T1000 (cell line): ENCODE measurements at regions not wholly inside any gene's neighbourhood (a gene's known extent, or its start where the extent isn't known, plus 50 kb on each side); places are given as distances from the start of the nearest gene placed in this dataset.
"Not testable (repeated sequence)": the region's sequence is repeated elsewhere in the genome, so short reads cannot be mapped to it uniquely, and the experiment has no call there.

Experiments
- DNase-seq: peaks from one replicate; lab custom pipeline; 2025; ENCODE audit warnings: mixed read lengths; lab: John Stamatoyannopoulos, UW

DNA sequence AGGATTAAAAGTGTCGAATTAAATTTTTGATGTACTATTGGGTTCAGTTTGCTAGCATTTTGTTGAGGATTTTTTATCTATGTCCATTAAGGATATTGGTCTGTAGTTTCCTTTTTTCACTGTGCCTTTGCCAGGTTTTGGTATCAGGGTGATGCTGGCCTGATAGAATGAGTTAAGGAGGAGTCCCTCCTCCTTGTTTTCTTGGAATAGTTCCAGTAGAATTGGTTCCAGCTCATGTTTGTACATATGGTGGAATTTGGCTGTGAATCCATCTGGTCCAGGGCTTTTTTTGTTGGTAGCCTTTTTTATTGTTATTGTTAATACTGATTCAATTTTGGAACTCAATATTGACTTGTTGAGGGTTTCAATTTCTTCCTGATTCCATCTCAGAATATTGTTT is 141.8 kb downstream of the SIM1 start:
- no peak for DNase-seq

GRCh38 chr6:100320686-100321085 is 144.0 kb downstream of the SIM1 start:
- no peak for DNase-seq

DNA sequence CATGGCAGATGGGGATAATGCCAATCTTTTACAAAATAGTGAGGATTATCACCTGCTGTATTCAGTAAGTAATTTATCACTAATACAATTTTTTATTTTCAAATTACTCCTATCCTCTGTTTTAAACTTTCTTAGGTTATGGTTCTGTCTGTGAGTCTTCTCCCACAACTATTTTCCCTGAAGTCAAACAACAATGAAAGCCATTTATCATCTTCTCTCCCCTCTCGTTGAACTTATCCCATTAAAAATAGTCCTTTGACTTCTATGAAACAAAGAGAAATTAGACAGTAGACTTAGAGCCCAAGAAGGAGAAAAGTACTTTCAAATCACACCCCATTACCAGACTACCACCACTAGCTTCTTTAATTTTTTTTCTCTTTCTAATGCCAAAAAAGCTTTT is 147.7 kb downstream of the SIM1 start:
- DNase-seq, result no peak

- DNase-seq, result no peak
Measured at GRCh38 chr6:100314186-100314585, 150.5 kb downstream of the SIM1 start.

- no peak for DNase-seq
Measured at GRCh38 chr6:100311707-100312251, 152.9 kb downstream of the SIM1 start.

DNA sequence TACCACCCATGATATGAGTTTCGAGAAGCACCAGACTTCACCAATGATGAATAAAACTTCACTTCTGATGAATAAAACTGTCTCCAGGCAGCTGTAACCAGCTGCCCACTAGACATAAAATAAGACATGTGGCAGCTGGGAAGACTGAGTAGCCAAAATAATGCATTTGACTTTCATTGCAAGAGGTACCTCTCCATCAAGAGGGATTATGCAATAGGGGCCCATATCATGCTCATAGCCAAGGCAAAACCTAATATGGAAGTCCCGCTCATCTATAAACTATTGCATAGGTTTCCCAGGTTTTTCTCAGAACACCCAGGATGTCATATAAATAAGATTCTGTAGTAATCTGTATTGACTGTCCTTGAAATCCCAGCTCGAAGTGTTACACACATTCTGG is 155.5 kb downstream of the SIM1 start:
- no peak for DNase-seq

DNA sequence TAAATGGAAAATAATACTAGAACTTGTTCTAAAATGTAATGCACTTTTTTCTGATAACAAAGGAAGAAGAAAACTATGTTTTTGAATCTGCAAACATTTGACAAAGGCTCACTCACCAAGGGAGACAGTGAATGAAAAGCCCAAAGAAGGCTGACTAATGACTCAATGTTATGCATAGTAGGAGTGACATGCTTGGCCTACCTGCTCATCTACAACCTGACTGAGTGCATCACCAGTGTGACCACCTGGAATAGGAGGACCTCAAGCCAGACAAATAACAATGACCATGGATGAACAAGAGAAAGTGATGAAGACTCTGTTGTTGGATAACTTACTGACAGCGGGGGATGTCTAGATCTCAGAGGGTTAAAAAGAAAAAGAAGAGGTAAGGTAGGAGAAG is 157.2 kb downstream of the SIM1 start:
- no peak for DNase-seq

GRCh38 chr6:100305209-100305869 is 159.4 kb downstream of the SIM1 start:
- no peak for DNase-seq

DNA sequence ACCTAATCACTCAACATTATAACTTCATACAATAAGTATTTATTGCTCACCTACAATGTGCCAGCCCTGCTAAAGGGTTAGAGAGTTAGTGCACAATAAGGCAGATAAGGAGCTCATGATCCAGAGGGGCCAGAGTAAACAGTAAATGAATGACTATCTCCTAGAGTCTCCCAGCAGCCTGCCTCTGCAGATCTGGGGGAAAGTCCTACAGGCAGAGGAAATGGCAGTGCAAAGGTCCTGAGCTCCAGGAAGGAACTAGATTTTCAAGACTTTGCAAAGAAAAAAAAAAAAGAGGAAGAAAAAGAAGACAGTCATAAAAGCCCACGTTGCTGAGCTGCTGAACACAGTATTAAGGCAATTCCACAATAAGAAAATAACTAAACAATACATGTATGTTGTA is 160.1 kb downstream of the SIM1 start:
- DNase-seq, result no peak

DNA sequence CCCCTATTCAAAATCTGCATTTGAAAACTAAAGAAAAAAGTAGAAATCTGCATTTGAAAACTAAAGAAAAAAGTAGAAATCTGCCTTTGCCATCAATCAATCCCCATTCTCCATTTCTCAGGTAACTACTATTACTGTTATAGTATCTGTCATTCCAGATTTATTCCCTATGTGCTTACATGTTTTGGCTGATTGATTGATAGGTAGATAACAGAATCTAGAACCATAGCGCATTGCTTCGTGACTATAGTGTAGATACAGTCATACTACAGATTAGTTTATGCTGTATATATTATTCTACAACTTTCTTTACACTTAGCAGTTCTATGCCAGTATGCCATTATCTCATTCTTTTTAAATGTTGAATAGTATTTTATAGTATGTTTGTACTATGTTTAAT is 163.0 kb downstream of the SIM1 start:
- no peak for DNase-seq

DNA sequence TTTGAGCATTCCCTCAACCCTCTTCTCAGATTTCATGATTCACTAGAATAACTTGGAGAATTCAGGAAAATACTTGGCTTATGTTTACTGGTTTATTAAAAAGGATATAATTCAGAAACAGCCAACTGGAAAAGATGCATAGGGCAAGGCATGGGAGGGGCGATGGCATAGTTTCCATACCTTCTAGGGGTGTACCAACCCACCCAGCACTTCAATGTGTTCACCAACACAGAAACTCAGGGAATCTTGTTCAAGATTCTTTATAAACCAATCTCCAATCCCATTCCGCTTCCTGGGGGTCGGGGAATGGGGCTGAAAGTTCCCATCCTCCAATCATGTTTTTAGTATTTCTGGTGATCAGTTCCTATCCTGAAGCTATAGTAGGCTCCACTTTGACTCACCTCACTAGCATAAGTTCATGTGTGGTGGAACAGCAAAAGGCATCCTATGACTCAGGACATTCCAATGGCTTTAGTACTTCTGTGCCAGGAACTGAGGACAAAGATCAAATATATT is 164.4 kb downstream of the SIM1 start:
- peak; percentile 58 for DNase-seq

- DNase-seq, result no peak
Measured at GRCh38 chr6:100296810-100297544, 167.7 kb downstream of the SIM1 start.

DNA sequence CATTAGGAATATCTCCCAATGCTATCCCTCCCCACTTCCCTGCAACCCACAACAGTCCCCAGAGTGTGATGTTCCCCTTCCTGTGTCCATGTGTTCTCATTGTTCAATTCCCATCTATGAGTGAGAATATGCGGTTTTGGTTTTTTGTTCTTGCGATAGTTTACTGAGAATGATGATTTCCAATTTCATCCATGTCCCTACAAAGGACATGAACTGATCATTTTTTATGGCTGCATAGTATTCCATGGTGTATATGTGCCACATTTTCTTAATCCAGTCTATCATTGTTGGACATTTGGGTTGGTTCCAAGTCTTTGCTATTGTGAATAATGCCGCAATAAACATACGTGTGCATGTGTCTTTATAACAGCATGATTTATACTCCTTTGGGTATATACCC is 169.5 kb downstream of the SIM1 start:
- not testable (repeated sequence) for DNase-seq

DNA sequence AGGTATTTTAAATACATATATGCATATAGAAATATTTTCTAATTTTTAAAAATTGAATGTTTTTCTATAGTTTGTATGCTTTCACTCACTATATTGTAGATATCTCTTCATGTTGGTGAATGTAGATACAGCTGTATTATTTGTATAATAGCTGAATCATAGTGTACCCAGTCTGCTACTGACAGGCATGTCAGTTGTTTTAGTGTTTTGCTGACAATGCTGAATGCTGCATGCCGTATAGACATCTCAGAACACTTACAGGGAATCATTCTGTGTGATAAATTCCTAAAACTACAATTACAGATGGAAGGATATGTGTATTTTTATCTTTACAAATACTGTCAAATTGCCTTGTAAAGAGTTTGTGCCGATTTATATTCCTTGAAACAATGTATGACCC is 175.4 kb downstream of the SIM1 start:
- no peak for DNase-seq

- DNase-seq, result no peak
Measured at GRCh38 chr6:100288311-100288710, 176.4 kb downstream of the SIM1 start.

DNA sequence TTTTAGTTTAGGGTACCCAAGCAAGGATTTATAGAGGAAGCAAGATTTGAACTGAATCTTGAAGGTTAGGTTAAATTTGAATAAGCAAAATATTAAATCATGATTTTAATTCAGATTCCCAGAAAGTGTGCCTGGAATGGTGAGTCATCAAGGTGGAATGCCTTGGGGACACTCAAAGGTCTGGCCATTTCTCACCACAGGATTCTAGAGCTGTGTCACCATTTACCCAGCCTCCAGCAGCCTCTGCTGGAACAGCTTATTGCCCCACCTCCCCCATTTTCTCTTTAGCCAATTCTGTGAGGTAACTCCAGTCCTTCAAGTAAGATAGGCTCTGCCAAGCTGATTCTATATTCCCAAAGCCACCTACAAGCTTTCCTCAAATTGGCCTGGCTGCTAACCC is 181.4 kb downstream of the SIM1 start:
- no peak for DNase-seq

GRCh38 chr6:100281471-100281901 is 183.2 kb downstream of the SIM1 start:
- no peak for DNase-seq

DNA sequence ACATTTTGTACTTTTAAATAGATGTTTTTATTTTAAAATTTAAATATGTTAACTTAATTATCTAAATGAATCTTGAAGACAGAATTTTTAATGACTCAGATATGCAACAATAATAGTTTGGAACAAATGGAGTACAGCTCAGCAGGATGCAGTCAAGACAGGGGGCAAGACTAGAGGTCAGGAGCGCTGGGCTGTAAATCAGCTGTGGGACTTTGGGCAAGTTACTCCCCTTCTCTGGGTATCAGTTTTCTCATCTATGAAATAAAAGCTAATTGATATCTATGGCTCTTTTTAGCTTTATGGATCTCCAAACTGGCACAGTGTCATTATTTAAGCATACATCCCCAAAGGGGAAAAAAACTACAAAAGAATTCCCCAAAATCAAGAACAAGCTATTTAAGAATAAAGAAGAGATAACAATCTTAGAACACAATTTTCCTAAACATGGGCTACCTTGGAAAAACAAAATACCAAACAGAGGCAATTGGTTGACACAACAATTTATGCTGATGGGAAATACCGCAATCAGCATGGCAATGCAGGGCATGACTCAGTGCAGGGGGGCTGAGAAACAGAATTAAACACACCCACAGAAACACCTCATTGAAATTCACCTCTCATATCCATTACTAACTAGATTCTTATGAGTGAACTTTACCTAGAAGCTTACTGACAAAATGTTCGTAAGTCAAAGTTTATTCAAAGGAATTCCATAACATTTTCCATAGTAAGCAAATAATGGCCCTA is 188.2 kb downstream of the SIM1 start:
- DNase-seq, result no peak

DNA sequence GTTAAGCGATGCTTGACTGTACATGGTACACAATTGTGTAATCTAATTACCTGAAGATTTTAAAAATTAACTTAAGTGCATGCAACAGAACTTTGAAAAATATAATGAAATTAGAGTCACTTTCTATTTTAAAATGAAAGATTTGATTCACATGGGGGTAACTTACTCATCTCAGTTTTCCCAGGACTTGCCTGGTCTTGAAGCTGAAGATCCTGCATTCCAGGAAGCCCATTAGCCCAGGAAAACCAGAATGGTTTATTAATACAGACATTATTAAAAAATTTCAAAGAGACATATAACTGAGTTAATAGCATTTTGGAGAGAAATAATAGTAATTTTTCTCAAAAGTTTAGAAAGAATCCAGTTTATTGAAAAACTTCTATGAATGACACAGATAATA is 190.6 kb downstream of the SIM1 start:
- DNase-seq, result no peak

- DNase-seq, result no peak
Measured at GRCh38 chr6:100271625-100272024, 193.1 kb downstream of the SIM1 start.

GRCh38 chr6:100271202-100271601 is 193.5 kb downstream of the SIM1 start:
- no peak for DNase-seq

DNA sequence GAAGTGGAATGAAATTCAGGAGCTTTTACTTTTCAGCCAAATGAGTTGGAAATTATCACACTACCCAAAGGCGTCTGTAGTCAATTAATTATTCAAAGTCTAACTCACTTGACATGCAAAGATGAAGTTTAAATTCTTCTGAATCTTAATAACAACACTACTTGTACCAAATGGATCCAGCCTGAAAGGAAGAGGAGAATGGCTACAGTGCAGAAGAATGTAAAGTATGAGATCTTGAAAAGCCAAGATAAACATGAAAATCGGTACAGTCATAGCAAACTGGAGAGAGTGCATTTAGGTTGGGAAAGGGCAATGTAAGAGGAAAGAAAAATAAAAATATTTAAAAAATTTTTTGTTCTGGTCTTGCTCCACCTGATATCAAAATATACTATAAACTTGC is 195.5 kb downstream of the SIM1 start:
- DNase-seq, result no peak

DNA sequence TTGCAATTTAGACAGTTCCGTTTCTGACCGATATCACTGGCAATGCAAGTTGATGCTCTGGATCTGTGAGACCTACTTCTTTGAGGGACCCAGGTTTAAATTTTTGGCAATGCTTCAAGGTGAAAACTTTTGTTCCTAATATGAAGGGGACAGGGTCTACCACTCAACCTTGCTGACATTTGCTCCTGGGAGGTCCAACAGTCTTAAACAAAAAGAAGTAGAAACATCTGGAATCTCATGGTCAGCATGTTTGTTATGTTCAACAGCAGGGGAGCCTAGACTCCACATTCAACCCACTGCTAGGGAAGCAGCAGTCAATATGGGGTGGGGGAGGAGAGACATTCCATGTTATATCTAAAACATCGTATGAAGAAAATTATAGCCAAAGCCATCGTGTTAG is 196.4 kb downstream of the SIM1 start:
- no peak for DNase-seq
